Sciatic nerve (tissue), 2 donors: ENCODE measurements at regions not wholly inside any gene's neighbourhood (a gene's known extent, or its start where the extent isn't known, plus 50 kb on each side); places are given as distances from the start of the nearest gene placed in this dataset.

Experiments
- ATAC-seq: fragments of 200-7000 bp; cut with Tn5 transposase; one replicate; pipeline ENCODE4 v1.9.1; 2020; ENCODE audit warnings: mild to moderate bottlenecking, moderate library complexity
- DNase-seq: peaks from one replicate; pipeline ENCODE4 v3.0.0-alpha.2; 2020; ENCODE audit warnings: low spot score
- intact Hi-C: fragments of 100-400 bp; cut with DNase I; formaldehyde crosslinking; loops from one replicate; pipeline ENCODE4 v1.14.2; 2022
- donor health status: DM: no; HTN: no; CAD: no.
- donor health status: DM: no; HTN: no; CAD: no.

DNA sequence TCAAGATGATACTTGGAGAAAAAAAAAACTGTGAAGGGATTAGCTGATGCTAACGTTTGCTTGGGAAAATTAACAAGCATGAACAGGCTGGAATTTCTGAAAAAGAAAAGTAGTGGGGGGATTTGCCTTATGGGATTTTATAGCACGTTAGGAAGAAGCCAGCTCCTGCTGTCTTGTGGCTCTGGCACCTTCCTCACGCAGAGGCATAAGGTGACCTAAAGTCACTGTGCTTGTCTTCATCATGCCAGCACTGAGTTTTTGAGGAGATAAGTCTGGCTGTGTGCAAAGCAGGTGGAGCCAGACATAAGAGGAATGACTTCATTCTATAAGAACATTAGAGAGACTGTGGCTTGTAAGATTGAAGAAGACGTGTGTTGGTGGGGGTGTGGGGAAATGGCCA is 94.4 kb upstream of the MAP1B start:
- intact Hi-C loops, result no loop called here
- ATAC-seq, result no peak
- DNase-seq, result no peak

DNA sequence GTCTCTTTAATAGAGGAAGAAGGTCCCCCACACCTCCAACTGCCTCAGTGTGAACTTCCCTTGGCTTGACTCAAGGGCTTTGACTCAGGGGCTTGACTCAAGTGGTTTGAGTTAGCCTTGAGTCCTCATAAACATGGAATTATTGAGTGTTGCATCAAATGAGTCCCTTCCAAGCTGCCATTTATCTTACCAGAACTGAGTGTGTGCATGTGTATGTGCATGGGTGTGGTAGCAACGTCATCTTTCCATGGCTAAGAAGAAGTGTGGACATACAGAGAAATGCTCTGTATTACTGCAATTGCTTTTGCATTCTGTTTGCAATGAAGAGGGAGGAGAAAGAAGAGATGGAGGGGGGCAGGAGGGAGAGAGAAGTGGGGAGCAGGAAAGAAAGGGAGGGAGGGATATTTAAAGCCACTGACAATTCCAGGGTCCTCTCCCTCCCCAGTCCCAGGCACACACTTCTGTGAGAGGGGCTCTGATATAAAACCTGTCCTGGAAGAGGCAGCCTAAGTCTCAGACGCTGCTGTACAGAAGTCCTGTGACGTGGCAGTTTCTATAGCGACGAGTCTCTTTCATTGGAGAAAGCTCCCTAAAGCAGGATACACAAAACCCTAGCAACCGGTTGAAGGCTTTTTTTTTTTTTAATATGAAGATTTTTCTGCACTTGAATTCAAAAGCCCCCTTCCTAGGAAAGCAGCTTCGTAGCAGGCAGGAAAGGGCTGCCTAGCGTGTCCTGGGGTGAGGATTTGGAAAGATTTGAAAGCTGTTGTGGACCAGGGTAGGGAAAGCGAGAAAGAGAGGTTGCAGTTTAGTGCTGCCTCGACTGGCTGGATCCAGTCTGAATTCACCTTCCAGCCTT is 93.3 kb upstream of the MAP1B start:
- ATAC-seq, result no peak
- intact Hi-C loops, result no loop called here
- DNase-seq, result no peak

DNA sequence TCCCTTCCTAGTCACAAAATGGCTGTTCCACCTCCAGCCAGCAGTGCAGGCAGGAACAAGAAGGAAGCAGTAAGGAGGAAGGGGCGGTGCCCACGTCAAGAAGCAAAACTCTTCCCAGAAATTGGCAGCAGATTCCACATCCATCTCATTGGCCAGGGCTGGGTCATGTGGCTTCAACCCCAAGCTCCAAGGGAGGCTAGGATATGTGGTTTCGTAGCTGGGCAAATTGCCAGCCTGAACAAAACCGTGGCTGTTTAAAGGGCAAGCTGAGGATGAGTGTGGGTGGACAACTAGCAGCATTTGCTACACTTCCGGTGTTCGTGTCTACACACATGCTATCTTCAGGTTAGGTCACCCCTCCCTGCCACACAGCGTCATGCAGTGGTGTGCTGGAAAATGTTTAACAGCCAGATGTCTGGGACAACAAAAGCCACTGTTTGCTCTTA is 92.1 kb upstream of the MAP1B start:
- ATAC-seq (peak; percentile 61), DNase-seq (peak; percentile 59)
- intact Hi-C loops, result no loop called here

DNA sequence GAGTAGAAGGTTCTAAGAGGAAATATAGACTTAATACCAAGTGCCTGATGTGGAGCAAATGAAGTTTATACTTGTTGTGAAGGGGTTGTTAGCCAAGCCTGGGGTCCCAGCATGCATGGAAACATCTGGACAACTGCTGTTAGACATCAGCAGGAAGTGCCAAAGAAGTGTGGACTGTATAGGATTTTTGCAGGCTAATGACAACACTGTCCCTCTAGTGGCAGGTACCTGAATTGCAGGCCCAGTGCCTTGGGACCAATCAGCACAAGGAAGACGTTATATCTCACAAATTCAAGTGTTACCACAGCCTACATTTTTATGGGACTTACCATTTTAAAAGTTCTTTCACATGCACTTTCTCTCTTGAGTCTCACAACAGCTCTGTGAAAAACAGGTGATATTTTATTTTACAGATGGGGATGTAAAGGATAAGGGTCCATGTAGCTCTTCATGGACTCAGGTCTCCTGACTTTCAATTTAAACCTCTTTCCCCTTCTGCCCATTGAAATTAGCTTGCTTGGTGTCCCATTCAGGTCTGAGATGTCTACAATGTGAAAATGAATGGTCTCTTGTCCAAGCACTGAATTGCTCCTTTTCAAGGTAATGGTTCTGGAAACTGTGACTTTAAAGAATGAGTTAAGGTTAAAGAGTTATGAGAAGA is 89.0 kb upstream of the MAP1B start:
- ATAC-seq (no peak), DNase-seq (no peak)
- intact Hi-C loops, result no loop called here

DNA sequence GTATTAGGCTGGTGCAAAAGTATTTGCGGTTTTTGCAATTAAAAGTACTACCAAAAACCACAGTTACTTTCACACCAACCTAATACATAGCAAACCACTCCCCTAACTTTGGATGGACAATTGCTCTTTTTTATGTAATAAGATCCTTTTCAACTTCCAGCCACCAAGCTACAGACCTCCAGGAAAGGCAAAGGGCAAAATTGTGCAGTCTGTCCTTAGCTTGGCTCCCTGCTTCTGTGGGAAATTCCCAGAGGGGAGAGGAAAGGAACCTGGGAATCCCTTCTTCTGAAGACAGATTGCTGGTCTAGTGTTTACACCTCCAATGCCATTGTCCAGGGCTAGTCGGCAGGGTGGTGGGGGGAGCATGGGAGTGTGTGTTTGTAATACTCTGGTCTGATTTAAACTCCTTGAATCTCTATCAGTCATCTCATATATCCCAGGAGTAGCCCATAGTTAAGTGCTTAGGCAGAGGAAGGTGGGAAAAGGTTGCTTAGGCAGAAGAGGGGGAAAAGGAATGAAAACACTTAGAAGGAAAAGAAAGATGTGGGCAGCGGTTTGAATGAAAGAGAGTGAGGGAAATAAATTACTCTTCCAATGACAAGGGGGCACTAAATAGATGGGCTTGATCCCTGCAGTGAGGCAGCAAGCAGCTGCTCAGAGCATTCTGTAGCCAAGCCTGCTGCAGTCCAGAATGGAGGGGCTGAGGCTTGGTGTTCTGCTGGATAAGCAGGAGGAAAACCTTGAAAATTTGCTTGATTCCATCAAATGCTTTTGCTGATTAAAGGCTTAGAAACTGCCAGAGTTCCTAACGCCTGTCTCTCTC is 86.9 kb upstream of the MAP1B start:
- ATAC-seq, result no peak
- DNase-seq, result no peak
- intact Hi-C loops, result loop anchor here (2.0 kb wide), 1 partner anchor 38 kb away; no protein-coding TSS in a partner anchor

DNA sequence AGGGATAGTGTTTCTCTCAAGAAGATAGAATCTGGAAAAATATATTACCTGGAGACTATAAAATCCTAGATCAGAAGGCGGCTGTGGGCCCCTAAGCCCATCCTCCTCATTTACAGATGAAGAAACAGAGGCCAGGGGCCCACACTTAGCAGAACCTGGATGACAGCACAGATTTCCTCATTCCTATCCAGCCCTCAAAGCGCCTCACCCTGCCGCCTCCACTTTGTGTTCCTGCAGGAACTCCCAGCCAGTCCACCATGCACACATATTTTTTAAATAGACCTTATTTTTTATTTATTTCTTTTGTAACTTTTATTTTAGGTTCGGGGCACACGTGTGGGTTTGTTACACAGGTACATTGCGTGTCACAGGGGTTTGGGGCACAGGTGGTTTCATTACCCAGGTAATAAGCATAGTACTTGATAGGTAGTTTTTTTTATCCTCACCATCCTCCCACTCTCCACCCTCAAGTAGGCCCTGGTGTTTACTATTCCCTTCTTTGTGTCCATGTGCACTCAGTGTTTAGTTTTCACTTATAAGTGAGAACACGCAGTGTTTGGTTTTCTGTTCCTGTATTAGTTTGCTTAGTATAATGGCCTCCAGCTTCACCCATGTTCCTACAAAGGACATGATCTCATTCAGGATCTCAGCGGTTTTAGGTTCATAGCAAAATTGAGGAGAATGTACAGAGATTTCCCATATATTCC is 85.5 kb upstream of the MAP1B start:
- intact Hi-C loops, result loop anchor here (2.0 kb wide), 1 partner anchor 39 kb away; no protein-coding TSS in a partner anchor
- no peak for ATAC-seq
- no peak for DNase-seq

DNA sequence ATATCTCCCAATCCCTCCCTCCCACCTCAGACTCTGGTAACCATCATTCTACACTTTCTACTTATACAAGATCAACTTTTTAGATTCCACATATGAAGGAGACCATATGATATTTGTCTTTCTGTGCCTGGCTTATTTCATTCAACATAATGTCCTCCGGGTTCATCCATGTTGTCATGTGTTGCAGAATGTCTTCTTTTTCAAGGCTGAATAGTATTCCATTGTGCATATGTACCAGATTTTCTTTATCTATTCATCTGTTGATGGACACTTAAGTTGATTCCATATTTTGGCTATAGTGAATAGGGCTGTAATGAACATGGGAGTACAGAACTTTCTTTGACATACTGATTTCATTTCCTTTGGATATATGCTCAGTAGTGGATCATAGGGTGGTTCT is 78.9 kb upstream of the MAP1B start:
- intact Hi-C loops, result no loop called here
- no peak for DNase-seq
- ATAC-seq, result no peak

DNA sequence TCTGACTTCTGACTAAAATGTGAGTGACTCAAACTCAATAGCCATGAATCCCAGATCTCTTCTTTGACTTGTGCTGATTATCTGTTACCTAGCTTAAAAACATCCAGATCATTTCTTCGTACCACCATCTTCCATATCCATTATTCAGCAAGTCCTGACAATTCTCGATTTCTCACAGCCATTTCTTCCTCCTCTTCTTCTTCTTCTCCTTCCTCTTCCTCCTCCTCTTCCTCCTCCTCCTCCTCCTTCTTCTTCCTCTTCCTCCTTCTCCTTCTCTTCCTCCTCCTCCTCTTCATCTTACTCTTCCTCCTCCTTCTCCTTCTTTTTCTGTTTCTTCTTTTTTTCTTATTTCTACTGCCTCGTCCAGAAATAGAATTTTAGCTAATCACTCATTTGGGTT is 77.0 kb upstream of the MAP1B start:
- no peak for ATAC-seq
- no peak for DNase-seq
- intact Hi-C loops, result no loop called here

DNA sequence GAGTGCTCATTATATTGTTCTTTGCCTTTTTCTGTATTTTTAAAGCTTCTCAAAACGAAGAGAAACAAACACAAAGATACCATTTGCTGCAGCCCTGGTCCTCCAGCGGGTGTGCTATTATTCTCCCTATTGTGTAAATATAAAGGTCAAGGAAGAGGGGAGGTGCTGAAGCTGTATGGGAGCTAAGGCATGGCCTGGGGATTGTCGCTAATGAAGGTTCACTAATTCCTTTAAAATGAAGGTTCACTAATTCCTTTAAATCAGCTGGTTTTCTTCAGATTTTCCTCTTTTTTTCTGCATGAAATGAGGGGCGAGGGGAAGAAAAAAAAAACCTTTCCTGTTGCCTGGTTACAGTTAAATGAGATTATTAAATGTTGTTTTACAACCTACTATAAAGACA is 74.5 kb upstream of the MAP1B start:
- intact Hi-C loops, result no loop called here
- ATAC-seq (no peak), DNase-seq (no peak)

DNA sequence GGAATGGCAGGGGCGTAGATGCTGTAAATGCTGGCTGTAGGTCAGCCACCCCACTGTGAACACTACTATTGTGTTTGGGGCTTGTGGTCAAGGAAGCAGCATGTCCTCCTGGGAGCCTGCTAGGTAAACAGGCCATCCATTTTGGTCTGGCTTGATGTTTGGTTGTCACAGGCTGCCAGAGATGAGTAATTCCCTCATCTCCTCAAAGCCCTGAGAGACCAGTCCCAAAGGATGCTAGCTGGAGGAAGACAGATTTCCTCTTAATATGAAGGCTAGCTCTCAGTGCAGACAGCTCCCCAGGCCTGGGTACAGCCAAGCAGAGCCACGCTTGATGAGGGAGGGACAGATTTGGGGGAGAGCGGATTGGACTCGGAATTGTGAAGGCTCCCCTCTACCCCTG is 72.5 kb upstream of the MAP1B start:
- intact Hi-C loops, result no loop called here
- DNase-seq (no peak), ATAC-seq (no peak)

DNA sequence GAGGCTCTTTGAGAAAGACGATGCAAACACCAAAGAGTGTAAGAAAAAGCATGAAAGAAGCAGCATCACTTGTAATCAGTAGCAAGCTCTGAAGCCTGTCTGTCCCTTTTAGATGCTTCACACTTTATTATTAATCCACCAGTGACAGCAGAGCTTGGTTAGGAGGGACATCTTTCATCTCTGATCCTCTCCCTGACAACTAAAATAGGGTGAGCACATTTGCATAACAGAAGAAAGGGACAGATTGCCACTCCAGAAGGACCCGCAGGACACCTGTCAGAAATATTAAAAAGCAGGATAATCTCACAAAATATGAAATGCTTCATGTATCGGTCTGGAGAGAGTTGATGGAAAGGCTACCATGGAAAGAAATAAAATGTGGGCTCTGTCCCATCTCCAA is 71.4 kb upstream of the MAP1B start:
- no peak for DNase-seq
- intact Hi-C loops, result no loop called here
- ATAC-seq, result no peak

DNA sequence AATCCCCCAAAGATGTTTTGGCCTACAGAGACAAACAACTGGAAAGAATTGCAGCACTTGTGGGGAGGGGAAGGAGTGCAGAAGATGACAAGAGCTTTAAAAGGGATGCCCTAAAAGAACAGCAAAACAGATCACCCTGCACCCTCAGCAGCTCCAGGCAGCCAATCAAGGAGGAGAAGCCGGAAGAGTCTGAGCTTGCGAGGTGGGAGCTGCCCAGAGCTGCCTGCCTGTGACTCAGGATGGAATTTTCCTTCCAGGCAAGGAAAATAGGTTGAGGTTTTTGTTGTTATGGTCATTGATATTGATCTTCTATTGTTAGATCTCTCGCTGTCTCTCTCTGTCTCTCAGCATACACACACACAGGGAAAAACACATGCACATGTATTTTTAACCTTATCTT is 70.3 kb upstream of the MAP1B start:
- no peak for ATAC-seq
- intact Hi-C loops, result no loop called here
- DNase-seq, result no peak

DNA sequence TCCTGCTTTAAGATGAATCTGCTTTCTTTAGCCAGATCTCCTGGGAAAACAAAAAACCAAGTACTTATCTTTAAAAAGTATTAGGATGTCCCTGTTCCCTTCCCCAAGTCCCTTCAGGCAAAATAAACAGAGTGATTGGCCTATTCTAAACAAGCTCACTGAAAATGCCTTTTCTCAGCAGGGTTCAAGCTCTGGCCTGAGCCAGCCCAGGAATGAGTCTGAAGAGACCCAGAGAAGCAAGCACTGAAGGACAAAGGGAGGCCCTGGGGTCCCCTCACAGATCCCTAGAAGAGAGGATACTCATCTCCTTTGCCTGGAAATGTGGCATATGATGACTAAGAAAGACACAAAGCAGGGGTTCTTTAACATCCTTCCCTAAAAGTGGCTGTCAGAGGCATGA is 66.8 kb upstream of the MAP1B start:
- DNase-seq, result no peak
- ATAC-seq, result no peak
- intact Hi-C loops, result no loop called here

DNA sequence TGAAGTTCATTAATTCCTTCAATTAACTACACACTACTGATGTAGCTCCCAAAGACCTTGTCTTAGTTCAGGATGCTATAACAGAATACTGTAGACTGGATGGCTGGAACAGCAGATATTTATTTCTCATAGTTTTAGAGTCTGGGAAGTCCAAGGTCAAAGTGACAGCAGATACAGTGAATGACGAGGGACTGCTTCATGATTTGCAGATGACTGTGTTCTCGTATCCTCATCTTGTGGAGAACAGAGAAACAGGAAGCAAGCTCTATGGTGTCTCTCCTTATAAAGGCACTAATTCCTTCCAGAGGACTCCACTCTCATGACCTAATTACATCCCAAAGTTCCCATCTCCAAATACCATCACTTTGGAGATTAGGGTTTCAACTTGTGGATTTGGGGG is 65.6 kb upstream of the MAP1B start:
- no peak for DNase-seq
- ATAC-seq, result no peak
- intact Hi-C loops, result no loop called here

DNA sequence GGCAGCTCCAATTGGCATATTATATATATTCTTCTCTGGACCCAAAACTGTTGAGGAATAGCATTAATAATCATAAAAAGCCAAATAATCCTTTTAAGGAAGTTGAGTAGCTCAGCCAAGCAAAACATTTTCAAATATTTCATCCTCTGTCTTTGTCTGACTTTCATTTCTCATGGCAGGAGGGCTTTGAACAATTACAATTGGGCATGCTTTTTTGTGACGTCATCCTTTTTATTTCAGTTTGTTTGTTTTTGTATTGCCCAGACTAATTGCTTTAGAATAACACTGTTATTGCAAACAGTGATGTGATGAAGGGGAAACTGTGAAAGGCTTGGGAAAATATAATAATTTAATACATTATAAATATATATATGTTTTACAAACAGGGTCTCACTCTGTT is 65.2 kb upstream of the MAP1B start:
- ATAC-seq (no peak), DNase-seq (no peak)
- intact Hi-C loops, result no loop called here

DNA sequence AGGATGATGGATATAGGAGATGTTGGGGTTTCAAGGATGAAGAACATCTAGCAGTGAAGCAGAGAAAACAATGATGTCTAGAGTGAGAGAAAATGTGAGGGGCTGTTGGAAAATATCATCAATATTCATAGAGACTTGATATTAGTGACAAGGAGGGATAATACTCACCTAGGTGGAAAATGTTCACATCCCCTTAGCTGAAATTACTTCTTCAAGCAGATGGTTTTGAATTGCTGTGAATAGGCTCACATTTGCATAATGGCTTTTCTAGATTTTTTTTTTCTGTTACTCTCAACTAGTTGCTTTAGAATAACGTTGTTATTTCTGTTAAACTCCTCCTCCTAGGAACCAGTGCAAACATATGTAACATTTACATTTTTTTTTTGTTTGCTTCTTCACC is 61.6 kb upstream of the MAP1B start:
- intact Hi-C loops, result no loop called here

DNA sequence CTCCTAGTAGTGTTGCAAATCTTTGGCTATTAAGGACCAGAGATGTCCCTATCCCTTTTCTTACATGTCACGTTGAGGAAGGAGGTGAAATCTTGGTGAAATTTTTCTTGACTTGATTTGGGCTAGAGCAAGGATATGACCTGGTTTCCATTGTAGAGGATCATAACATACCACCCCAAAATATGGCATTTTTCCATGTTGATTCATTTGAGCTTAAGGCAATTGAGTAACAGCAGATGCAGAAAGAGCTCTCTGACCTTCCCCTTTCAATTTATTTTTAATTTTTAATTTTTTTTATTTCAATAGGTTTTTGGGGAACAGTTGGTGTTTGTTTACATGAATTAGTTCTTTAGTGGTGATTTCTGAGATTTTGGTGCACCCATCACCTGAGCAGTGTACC is 61.2 kb upstream of the MAP1B start:
- ATAC-seq (no peak), DNase-seq (no peak)
- intact Hi-C loops, result no loop called here

More for the DNA sequence above, 61.6 kb upstream of the MAP1B start:
- ATAC-seq, result no peak
- no peak for DNase-seq

DNA sequence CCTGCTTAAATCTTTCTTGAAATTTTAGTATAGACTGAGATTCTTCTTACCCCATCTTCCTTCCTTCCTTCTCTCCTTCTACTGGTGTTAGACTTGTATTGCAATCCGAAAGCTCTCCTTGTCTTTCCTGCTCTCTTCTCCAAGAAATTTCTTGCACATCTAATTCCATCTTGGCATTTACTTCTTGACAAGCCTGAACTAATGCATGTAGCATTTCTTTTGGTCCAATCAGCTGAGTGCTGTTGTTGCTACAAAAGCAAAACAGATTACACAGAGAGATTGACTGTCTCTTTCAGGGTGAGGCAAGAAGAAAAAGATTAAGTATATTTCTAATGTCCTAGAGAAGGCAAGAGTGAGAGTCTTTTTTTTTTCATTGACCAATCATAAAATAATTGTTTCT is 51.6 kb upstream of the MAP1B start:
- DNase-seq, result no peak
- intact Hi-C loops, result no loop called here
- no peak for ATAC-seq
